Adipocyte (in vitro differentiated cells): ENCODE measurements at regions not wholly inside any gene's neighbourhood (a gene's known extent, or its start where the extent isn't known, plus 50 kb on each side); places are given as distances from the start of the nearest gene placed in this dataset.
A peak's percentile ranks its signal among the peaks of the same experiment; 100 is the strongest.

Source experiments
- DNase-seq: peaks from one replicate; pipeline ENCODE4 v3.0.0-alpha.2; 2015; ENCODE audit warnings: low read depth
- H3K27me3 ChIP-seq: replicated peaks from 2 replicates; pipeline ENCODE4 v1.7.0; 2013; ENCODE audit warnings: mild to moderate bottlenecking, low read length, moderate library complexity; ENCODE audit not compliant: control insufficient read depth, insufficient read depth
- H3K36me3 ChIP-seq: 2 replicates; pipeline ENCODE4 v1.7.0; 2013; ENCODE audit warnings: low read length, mild to moderate bottlenecking, moderate library complexity; ENCODE audit not compliant: control insufficient read depth, insufficient read depth, severe bottlenecking
- H3K4me1 ChIP-seq: 2 replicates; pipeline ENCODE4 v1.7.0; 2013; ENCODE audit warnings: mild to moderate bottlenecking, low read length, moderate library complexity; ENCODE audit not compliant: control insufficient read depth, insufficient read depth
- H3K4me3 ChIP-seq: 2 replicates; pipeline ENCODE4 v1.7.0; 2013; ENCODE audit warnings: mild to moderate bottlenecking, low read length, moderate library complexity
- H3K9ac ChIP-seq: 2 replicates; pipeline ENCODE4 v1.7.0; 2013; ENCODE audit warnings: mild to moderate bottlenecking, low read length, moderate library complexity
- H3K9me3 ChIP-seq: 2 replicates; pipeline ENCODE4 v1.7.0; 2013; ENCODE audit warnings: mild to moderate bottlenecking, low read length, moderate library complexity; ENCODE audit not compliant: control insufficient read depth

- no peak overlapping the region for H3K4me3 ChIP-seq
- peaks cover 27% of the 10 kb centered on the region for H3K4me1 ChIP-seq
- no peak for DNase-seq
- no peaks in the 10 kb centered on the region for H3K9me3 ChIP-seq
- H3K36me3 ChIP-seq, result no peaks in the 10 kb centered on the region
- no peaks in the 10 kb centered on the region for H3K27me3 ChIP-seq
- no peak overlapping the region for H3K9ac ChIP-seq
These were observed 249.3 kb upstream of the THBS1 start for GRCh38 chr15:39331584-39331983.

GRCh38 chr15:39332846-39333245, 248.0 kb upstream of the THBS1 start:
- Histone ChIP-seq H3K4me3 (no peak overlapping the region), H3K9ac (no peak overlapping the region), H3K4me1 (peaks cover 24% of the 10 kb centered on the region), H3K27me3 (no peaks in the 10 kb centered on the region), H3K36me3 (no peaks in the 10 kb centered on the region), H3K9me3 (no peaks in the 10 kb centered on the region)
- no peak for DNase-seq

- Histone ChIP-seq H3K27me3 (no peaks in the 10 kb centered on the region), H3K36me3 (no peaks in the 10 kb centered on the region), H3K4me1 (peaks cover 24% of the 10 kb centered on the region), H3K9ac (no peak overlapping the region), H3K4me3 (no peak overlapping the region), H3K9me3 (no peaks in the 10 kb centered on the region)
- DNase-seq, result no peak
These were observed 247.5 kb upstream of the THBS1 start for GRCh38 chr15:39333393-39333792.

- H3K9ac ChIP-seq, result no peak overlapping the region
- H3K9me3 ChIP-seq, result no peaks in the 10 kb centered on the region
- H3K36me3 ChIP-seq, result no peaks in the 10 kb centered on the region
- H3K4me3 ChIP-seq, result no peak overlapping the region
- H3K27me3 ChIP-seq, result no peaks in the 10 kb centered on the region
- H3K4me1 ChIP-seq, result peaks cover 24% of the 10 kb centered on the region
- DNase-seq, result no peak
These were observed 247.0 kb upstream of the THBS1 start for GRCh38 chr15:39333896-39334295.

- Histone ChIP-seq H3K36me3 (no peaks in the 10 kb centered on the region), H3K27me3 (no peaks in the 10 kb centered on the region), H3K4me1 (peaks cover 24% of the 10 kb centered on the region), H3K4me3 (no peak overlapping the region), H3K9ac (no peak overlapping the region), H3K9me3 (no peaks in the 10 kb centered on the region)
- no peak for DNase-seq
These were observed 244.0 kb upstream of the THBS1 start for GRCh38 chr15:39336926-39337325.

- H3K27me3 ChIP-seq, result no peaks in the 10 kb centered on the region
- DNase-seq, result no peak
- H3K4me1 ChIP-seq, result peaks cover 24% of the 10 kb centered on the region
- peaks cover 5% of the 10 kb centered on the region for H3K9me3 ChIP-seq
- H3K36me3 ChIP-seq, result no peaks in the 10 kb centered on the region
- H3K9ac ChIP-seq, result no peak overlapping the region
- no peak overlapping the region for H3K4me3 ChIP-seq
These were observed 242.6 kb upstream of the THBS1 start for GRCh38 chr15:39338251-39338650.

- H3K9me3 ChIP-seq, result peaks cover 11% of the 10 kb centered on the region
- no peak overlapping the region for H3K9ac ChIP-seq
- peaks cover 21% of the 10 kb centered on the region for H3K4me1 ChIP-seq
- H3K27me3 ChIP-seq, result no peaks in the 10 kb centered on the region
- DNase-seq, result no peak
- no peak overlapping the region for H3K4me3 ChIP-seq
- no peaks in the 10 kb centered on the region for H3K36me3 ChIP-seq
These were observed 239.8 kb upstream of the THBS1 start for GRCh38 chr15:39340903-39341645.

GRCh38 chr15:39344662-39345141, 236.2 kb upstream of the THBS1 start:
- peak; percentile 50 for DNase-seq
- H3K9me3 ChIP-seq, result peaks cover 11% of the 10 kb centered on the region
- H3K9ac ChIP-seq, result no peak overlapping the region
- H3K27me3 ChIP-seq, result no peaks in the 10 kb centered on the region
- H3K4me1 ChIP-seq, result peaks cover 15% of the 10 kb centered on the region
- no peaks in the 10 kb centered on the region for H3K36me3 ChIP-seq
- H3K4me3 ChIP-seq, result no peak overlapping the region

- H3K36me3 ChIP-seq, result no peaks in the 10 kb centered on the region
- H3K9me3 ChIP-seq, result peaks cover 11% of the 10 kb centered on the region
- H3K4me3 ChIP-seq, result no peak overlapping the region
- H3K27me3 ChIP-seq, result no peaks in the 10 kb centered on the region
- peaks cover 15% of the 10 kb centered on the region for H3K4me1 ChIP-seq
- H3K9ac ChIP-seq, result no peak overlapping the region
- DNase-seq, result peak; percentile 29
These were observed 235.7 kb upstream of the THBS1 start for GRCh38 chr15:39345176-39345575.

GRCh38 chr15:39347453-39347852, 233.4 kb upstream of the THBS1 start:
- H3K4me1 ChIP-seq, result peaks cover 15% of the 10 kb centered on the region
- H3K27me3 ChIP-seq, result no peaks in the 10 kb centered on the region
- no peaks in the 10 kb centered on the region for H3K36me3 ChIP-seq
- H3K9ac ChIP-seq, result no peak overlapping the region
- peak; percentile 32 for DNase-seq
- H3K9me3 ChIP-seq, result peaks cover 11% of the 10 kb centered on the region
- H3K4me3 ChIP-seq, result no peak overlapping the region

- H3K9ac ChIP-seq, result no peak overlapping the region
- H3K27me3 ChIP-seq, result no peaks in the 10 kb centered on the region
- H3K9me3 ChIP-seq, result no peaks in the 10 kb centered on the region
- no peaks in the 10 kb centered on the region for H3K36me3 ChIP-seq
- H3K4me1 ChIP-seq, result no peaks in the 10 kb centered on the region
- no peak for DNase-seq
- no peak overlapping the region for H3K4me3 ChIP-seq
These were observed 230.1 kb upstream of the THBS1 start for GRCh38 chr15:39350785-39351184.

GRCh38 chr15:39354189-39354588, 226.7 kb upstream of the THBS1 start:
- no peak for DNase-seq

More at GRCh38 chr15:39354189-39354588, 226.7 kb upstream of the THBS1 start:
- Histone ChIP-seq H3K9ac (no peak overlapping the region), H3K36me3 (no peaks in the 10 kb centered on the region), H3K4me1 (peaks cover 17% of the 10 kb centered on the region), H3K27me3 (no peaks in the 10 kb centered on the region), H3K9me3 (no peaks in the 10 kb centered on the region), H3K4me3 (no peak overlapping the region)
